Erythroblast (primary cell): ENCODE measurements at regions not wholly inside any gene's neighbourhood (a gene's known extent, or its start where the extent isn't known, plus 50 kb on each side); places are given as distances from the start of the nearest gene placed in this dataset.

ENCODE experiments used
- GATA1 ChIP-seq: IDR thresholded peaks from 2 replicates; pipeline ENCODE4 v1.6.1; 2011; ENCODE audit warnings: low read depth, mild to moderate bottlenecking, control low read depth, low read length, moderate library complexity
- POLR2A ChIP-seq: IDR thresholded peaks from 2 replicates; pipeline ENCODE4 v1.6.1; 2011; ENCODE audit warnings: mild to moderate bottlenecking, low read length

DNA sequence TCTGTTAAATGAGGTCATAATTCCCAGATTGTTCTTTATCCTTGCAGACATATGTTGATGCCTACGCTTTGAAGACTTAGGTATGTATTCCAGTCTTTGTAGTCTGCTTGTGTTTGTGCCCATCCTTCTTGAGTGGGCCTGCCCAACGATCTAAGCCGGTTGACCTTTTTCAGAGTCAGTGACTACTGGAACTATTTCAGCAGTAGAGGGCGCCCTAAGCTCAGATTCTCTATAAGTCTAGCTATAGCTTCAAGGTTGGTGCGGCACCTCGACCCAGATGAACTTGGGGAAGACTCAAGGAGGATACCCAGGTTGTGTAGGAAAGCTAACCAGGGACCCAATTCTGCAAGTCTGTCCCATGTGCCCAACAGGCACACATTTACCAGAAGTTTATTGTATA is 228.8 kb upstream of the PPP2R3A start:
- TF ChIP-seq POLR2A (no peak), GATA1 (no peak)
